NCI-H2171 treated with DMSO at 0.1 percent for 48 hours (cell line): ENCODE measurements at regions not wholly inside any gene's neighbourhood (a gene's known extent, or its start where the extent isn't known, plus 50 kb on each side); places are given as distances from the start of the nearest gene placed in this dataset.
A peak's percentile ranks its signal among the peaks of the same experiment; 100 is the strongest.

Experiments used
- DNase-seq: peaks from one replicate; lab custom pipeline; 2025; lab: John Stamatoyannopoulos, UW

DNA sequence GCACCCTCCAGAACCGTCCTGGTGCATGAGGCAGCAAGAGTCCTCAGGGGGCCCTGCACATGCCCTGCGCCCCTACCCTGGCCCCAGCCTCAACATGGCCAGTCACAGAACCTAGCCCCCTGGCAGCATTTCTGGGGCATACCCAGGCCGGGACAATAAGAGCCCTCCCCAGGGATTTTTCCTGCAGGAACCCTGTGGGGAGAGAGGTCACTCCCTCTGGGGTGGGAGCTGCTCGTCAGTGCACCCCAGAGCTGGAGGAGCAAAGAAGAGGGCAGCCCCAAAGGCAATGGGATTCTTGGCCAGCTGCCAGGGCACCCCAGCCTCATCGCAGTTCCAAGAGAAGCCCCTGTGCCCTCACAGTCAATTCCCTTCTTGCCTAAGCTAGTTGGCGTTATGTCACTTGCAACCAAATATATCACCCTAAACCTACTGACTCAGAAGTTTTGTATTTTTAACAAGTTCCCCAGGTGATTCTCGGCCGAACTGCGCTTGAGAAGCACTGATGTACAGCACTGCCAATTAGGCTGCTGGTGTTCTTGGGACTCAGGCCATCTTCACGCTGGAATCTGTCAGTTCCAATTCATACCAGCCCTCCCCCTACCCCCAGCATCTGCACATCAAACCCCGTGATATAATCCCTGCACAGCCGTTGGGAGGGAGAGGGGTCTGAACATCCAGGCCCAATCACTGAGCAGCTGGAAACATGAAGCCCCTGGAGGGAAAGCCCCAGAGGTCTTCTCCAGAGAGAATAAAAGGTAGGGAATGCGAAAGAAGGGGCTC, 87.5 kb upstream of the PRR20G start:
- DNase-seq, result peak; percentile 24

DNA sequence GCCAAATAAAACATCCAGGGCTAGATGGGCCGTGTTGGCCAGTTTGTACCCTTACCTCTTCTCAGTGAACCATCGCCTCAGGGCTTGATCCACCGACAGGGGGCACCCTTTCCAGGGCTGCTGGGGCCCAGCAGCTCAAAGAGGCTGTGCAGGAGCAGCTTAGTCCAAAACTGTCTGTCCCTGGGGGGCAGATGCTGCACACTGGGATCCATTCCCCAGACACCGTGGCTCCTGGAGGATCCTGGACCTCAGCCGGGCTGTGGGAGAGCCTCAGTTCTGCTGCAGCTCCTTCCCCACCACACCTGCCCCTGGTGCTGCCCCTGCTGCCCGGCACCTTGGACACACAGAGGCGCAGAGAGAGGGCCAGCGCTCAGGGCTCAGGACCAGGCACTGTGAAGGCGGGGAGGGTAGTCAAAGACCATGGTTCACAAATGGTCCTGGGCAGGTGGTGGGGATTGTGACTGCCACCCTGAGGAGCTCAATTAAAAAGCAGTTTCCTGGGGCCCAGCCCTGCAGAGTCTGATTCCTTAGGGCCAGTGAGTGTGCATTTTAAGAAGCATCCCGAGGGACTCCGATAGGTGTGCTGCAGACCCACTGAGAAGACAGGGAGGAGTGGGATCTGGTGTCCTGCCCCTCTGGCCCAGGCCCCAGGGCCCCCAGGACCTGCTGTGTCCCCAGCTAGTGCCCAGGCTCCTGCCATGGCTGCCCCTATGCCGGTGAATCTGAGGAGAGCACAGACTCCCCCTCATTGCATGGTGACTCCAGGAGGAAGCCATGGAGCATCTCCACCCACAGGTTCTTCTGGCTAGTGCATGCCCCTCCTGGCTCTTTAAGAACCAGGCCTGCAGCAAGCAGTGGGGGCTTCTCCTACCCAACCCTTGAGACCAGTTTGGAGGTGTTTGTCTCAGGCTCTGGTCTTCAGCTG, 86.5 kb upstream of the PRR20G start:
- DNase-seq, result no peak

DNA sequence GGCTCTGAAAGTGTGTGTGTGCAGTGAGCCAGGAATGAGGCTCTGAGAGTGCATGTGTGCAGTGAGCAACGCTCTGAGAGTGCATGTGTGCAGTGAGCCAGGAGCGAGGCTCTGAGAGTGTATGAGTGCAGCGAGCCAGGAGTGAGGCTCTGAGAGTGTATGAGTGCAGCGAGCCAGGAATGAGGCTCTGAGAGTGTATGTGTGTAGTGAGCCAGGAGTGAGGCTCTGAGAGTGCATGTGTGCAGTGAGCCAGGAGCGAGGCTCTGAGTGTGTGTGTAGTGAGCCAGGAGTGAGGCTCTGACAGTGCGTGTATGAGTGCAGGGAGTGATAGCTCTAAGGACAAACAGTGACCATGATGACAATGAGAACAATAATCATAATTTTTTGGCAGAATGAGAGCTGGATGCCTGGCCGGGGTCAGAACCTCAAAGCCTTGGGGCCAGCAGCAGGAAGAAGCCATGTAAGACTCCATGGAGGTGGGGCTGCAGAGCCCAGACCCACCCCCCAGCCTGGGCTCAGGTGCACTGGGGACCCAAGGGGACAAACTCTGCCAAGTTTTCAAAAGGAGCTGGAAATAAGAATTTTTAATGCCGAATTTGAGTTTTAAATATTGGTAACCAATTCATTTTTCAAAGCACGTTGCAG, 85.7 kb upstream of the PRR20G start:
- no peak for DNase-seq

DNA sequence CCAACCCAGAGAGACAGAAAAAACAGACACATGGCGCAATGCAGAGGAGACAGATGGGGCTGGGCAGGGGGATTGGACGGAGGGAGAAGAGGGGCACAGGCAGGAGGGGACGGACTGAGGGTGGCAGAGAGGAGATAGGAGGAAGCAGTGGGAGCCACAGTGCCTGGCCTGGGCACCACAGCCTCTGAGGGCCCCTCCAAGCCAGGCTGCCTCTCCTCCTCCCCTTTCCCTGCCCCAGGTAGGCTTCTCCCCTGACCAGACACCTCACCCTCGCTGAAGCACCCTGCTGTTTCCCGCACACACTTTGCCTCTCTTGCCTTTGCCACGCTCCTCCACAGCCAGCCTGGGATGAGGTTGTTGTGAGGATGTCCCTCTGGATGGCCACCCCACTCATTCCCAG, 84.0 kb upstream of the PRR20G start:
- DNase-seq, result no peak

DNA sequence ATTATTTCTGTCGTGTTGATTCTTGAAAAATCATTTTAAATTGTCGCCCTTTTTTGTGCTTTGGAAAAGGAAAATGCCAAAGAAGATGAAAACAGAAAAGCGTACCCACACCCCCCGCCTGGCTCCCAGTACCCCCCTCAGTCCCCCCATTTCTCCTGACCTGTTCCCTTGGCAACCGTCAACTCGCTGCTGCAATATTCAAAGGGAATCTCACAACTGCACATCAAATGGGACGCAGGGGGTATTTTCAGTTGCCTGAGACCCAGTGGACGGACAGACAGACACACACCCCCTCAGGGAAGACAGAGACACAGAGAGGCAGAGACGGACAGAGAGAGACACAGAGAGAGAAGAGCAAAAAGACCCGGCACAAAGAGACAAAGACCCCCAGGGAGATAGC, 83.5 kb upstream of the PRR20G start:
- DNase-seq, result no peak

DNA sequence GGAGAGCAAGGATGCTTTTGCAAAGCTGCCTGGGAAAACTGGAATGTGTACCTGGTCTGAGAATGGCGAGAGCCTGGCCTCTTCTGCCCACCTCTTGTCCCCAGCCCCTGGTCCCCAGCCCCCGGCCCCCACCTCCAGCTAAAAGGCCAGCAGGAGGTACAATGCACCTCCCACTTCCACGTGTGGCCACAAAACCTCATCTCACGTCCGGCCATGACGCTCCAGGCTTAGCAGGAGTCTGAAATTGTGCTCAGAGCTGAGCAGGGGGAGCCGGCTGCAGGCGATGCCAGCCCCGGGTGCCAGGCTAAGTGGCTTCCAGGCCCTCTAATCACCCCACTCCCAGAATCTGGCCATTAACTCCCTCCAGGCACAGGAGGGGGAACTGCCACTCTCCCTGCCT, 83.1 kb upstream of the PRR20G start:
- no peak for DNase-seq

DNA sequence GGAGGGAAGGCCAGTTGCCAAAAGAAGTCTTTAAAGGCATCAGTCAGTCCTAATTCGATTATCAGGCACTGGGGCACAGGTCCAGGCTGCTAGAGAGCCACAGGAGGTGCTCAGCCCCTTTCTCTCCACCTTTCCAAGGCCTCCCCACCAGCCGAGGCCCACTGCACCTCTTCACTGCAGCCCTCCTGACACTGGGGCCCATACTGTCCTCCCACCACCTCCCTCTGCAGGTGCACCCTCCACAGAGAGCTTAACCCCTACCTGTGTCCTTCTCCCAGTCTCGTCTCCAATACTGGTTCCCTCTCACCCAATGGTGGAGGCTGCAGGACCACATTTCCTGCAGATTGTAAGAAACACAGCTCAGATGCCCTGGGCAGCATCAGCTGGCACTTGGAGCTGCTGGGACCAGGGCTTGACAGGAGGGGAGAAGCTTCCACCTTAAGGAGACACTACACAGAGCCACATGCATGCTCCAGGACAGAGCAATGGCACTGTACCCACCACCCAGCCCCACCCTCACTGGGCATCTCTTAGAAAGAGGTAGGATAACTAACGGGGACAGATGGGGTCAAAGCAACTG, 81.6 kb upstream of the PRR20G start:
- no peak for DNase-seq

DNA sequence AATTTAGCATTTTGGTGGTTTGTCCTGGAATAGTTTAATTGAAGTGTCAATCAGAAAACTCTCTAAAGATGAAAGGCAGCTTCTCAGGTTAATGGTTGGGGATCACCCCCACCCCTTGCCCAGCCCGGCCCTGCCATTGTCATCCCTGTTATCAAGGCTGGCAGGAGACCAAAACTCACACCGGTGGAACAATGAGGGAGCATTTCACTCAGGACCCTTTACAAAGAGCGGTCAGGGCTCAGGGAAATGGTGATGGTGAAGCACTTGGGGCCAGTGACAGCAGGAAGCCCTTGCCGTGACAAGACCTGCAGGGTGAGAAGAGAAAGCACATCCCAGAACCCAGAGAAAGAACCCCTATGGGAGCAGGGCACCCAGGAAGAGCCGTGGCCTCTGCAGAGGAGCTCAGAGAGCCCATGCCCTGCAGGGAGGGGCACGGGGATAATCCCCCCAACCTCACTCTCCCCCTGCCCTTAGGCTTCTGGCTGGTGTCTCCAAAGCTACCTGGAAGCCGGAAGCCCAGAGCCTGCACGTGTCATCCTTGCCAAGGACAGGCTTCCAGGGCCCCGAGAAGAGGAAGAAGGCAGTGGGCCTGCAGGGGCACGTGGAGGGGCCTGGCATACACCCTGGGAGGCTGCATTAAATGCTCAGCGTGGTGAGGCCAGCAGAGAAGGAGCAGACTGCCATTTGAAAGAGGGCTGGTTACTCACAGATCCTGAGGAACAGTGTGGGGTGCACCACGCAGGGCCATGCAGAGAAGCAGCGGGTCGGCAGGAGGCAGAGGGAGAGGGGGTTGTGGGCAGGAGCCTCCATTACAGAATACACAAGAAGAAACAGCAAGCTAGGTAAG, 80.6 kb upstream of the PRR20G start:
- DNase-seq, result no peak

DNA sequence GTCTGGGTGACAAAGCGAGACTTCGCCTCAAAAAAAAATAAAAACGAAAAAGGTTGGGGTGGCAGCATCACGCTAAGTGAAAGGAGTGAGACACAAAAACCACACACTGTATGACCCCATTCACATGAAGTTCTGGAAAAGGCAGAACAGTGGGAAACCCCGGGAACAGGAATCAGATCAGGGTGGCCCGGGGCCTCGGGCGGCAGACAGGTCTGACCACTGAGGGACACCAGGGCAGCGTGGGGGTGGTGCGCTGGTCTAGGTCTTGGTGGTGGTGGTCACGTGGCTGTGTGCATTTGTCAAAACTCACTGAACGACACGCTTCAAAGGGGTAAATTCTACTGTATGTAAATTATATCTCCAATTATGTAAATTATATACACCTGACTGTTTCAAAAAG, 79.7 kb upstream of the PRR20G start:
- no peak for DNase-seq

DNA sequence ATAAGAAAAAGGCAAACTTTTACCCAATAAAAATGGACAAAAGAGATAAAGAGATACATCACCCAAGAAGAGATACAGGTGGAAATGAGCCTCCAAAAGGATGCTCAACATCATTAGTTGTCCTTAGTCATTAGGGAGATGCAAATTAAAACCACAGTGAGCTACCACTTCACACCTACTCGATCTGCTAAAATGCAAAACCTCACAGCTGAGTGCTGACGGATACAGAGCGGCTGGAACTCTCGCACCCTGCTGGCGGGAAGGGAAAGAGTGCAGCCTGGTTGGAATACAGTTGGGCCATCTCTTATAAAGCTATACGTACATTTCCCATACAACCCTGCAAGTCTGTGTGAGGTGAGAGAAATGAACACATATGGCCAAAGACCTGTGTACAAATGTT, 78.5 kb upstream of the PRR20G start:
- DNase-seq, result no peak

DNA sequence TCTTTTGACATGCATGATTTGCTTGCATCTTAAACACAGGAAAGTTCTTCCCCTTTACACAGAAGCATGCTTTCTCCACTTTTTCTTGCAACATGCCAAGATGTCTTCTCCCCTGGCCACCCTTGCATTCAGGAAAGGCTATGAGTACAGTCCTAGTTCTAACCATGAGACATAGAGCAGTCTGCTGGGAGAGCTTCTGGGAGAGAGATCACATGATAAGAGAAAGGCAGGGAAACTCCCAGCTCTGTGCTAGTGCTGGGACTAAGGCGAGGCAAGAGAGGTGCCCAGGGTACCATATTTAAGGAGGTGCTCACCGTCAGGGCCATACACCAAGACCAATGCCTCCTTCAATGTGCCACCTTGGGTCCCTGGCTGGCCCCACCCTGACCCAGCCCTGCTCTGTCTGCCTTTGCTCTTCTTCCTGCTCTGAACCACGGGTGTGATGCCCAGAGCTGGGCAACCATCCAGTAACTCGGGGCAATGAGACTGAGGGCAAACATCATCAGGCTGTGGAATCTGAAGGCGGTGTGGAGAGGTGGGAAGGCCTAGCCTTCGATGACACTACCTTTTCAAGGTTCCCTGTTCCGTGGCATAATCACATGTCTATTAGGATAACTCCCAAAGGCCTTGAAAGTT, 77.4 kb upstream of the PRR20G start:
- DNase-seq, result no peak

DNA sequence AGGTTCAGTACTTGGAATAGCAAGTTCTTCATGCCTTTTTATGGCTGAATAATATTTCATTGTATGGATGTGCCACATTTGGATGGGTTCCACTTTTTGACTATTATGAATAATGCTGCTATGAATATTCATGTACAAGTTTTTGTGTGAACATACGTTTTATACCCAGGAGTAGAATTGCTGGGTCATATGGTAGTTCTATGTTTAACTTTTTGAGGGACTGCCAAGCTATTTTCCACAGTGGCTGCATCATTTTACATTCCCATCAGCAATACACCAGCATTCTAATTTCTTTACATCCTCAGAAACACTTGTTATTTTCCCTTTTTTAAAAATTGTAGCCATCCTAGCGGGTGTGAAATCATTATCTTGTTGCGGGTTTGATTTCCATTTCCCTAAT, 76.0 kb upstream of the PRR20G start:
- DNase-seq, result no peak

DNA sequence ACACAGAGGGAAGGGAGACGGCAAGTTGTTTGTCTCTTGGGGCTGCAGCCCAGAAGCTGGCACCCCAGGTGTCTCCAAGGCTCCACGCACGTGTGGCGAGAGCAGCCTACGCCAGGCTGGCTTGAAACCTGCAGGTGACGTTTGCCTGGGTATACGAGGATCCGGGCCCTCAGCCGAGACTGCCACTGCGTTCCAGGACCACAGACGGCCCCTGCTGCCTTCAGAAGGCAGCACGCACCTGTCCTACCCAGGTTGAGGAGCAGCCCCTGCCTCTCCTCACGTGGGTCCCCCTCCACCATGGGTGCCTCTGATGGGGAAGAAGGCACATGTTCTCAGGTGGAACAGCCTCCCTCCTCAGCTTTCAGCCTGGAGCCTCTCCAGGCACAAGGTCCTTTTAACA, 75.3 kb upstream of the PRR20G start:
- DNase-seq, result peak; percentile 84

DNA sequence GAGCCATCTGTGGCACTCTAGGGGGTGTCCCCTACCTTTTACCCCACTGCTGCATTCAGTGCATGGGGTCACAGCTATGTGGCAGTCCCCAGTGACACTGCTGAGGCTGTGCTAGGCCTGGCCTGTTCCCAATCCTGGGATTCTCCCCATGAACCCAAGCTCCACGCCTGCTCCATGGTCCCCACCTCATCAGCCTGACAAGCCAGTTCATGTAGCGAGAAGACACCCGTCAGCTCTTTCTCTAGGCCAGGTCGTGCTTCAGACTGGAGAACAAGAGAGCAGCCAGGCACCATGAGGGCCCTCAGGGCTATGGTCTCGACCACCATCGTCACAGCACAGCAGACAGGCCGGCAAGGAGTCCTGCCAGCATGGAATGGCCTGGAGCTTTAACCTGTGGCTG, 72.8 kb upstream of the PRR20G start:
- DNase-seq, result no peak

DNA sequence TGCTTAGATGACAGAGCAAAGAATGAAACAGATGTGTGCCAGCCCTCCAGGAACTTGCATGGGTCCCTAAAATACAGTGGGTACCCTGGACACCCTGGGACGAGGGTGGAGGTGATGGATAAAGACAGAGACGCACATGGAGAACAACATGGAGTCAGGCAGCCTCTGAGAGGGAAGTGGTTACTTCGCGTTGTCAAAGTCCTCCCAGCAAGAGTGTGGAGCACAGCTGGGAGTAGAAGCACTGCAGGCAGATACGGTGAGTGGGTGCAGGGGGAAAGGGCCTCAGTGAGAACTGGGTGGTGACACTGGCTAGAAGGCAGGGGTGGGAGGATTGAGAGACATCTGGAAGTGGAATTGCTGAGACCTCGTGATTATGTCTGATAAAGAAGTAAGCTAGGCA, 70.8 kb upstream of the PRR20G start:
- DNase-seq, result no peak

DNA sequence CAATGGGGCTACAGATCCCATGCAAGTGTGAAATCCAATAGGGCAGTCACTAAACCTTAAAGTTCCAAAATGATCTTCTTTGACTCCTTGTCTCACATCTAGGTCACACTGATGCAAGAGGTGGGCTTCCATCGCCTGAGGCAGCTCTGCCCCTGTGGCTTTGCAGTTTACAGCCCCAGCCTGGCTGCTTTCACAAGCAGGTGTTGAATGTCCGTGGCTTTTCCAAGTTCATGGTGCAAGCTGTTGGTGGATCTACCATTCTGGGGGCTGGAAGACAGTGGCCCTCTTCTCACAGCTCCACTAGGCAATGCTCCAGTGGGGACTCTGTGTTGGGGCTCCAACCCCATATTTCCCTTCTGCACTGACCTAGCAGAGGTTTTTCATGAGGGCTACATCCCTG, 68.5 kb upstream of the PRR20G start:
- DNase-seq, result no peak

DNA sequence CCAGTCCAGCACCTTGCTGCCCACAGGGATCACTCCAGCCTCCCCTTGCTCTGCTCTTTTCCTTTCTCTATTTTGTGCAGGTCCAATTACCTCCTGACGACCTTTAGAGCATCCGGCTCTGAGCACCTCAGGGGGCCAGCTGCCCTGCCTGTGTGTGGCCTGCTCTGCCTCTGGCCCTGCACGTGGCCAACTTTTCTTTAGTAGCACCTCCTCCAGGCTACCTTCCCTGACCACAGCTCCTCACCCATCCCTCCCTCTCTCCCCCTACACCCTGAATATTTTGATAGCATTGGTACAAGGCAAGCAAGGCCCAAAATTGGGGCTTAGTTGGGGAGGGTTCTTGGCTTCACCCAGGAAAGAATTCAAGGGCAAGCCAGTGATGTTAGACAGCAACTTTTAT, 66.9 kb upstream of the PRR20G start:
- no peak for DNase-seq

DNA sequence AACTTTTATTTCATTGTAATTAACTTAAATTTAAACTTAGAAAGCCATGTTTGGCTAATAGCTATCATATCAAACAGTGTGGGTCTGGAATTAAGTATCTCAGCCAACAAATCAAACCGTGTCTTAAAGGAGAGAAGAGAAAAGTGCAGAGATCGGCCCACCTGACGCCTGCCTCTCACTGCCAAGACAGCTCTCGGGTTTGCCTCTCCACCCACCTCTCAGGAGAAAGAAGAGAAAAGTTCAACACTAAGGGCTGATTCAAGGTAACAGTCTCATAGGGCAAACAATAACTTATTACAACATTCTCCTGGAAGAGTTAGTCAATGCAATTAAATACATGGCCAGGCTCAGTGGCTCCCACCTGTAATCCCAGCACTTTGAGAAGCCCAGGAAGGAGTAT, 64.8 kb upstream of the PRR20G start:
- no peak for DNase-seq

DNA sequence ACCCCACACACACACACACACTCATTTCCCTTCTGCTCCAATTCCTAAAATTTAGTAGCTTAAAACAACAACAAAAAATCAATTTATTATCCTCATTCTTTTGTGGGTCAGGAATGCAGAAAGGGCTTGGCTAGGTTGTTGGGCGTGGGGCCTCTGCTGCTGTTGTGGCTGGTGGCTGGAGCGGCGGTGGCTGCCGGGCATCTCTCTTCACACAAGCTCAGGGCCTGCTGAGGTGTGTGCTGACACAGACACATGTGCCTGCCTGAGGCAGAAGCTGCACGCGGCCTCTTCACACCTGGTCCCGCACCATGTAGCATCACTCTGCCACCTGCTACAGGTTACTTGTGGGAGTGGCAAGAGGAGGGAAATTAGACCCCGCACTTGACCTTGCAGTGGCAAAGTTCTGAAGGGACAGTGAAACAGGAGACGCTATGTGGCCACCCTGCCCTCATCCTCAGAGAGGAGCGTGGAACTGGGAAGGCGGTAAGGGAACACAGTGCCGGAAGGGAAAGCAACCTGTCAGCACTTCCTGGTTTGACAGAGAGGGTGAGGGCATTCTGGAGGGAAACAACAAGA, 64.0 kb upstream of the PRR20G start:
- no peak for DNase-seq

DNA sequence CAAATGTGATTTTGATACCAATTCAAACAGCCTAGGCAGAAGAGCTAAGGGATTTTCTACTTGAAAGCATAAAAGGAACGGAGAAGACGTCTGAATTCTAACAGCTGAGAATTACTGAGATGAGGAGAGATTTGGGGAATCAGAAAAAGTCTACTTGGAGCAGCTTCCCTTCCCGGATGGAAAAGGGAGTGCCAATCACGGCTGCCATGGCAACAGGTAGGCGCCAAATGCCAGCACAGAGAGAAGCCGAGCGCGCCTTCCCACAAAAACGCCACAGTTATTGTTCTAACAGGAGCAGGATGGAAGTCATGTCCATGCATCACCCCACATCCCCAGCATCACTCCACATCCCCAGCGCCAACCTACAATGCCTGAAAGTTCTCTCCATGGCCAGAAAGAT, 63.5 kb upstream of the PRR20G start:
- no peak for DNase-seq
